H1 (cell line): ENCODE measurements at regions not wholly inside any gene's neighbourhood (a gene's known extent, or its start where the extent isn't known, plus 50 kb on each side); places are given as distances from the start of the nearest gene placed in this dataset.

ENCODE experiments used
- CTCF ChIA-PET: fragments of 300-600 bp; sonication (Branson Sonifier 250); formaldehyde crosslinking; loops from one replicate; lab custom pipeline; 2021; ENCODE audit not compliant: partially characterized antibody; lab: Charles Lee
- POLR2A ChIA-PET: fragments of 300-600 bp; sonication (Branson Sonifier 250); formaldehyde crosslinking; loops from one replicate; lab custom pipeline; 2021; ENCODE audit warnings: inconsistent platforms; ENCODE audit not compliant: partially characterized antibody; lab: Charles Lee
- DNase-seq, 2 experiments: peaks; one replicate each; pipeline versions ENCODE4 v3.0.0 to v3.0.0-alpha.2; 2010 to 2022; ENCODE audit warnings: low spot score in 2 of 2, low read depth in 1 of 2, mixed read lengths in 1 of 2
- FAIRE-seq: peaks from 2 replicates; lab custom pipeline; 2011; peaks lifted over from hg19 to GRCh38; lab: Jason Lieb, UNC
- H2AFZ ChIP-seq: 2 replicates; pipeline ENCODE4 v1.8.1; 2012; ENCODE audit warnings: low read length, inconsistent platforms
- H2AK5ac ChIP-seq: 2 replicates; pipeline ENCODE4 v1.6.1; 2013; ENCODE audit warnings: low read depth, low read length
- H2BK120ac ChIP-seq: replicated peaks from 2 replicates; pipeline ENCODE3; 2013; ENCODE audit warnings: low read depth, low read length, inconsistent platforms
- H2BK12ac ChIP-seq: 2 replicates; pipeline ENCODE4 v1.6.1; 2013; ENCODE audit warnings: low read depth, low read length
- H2BK15ac ChIP-seq: 2 replicates; pipeline ENCODE4 v1.6.1; 2013; ENCODE audit warnings: low read length
- H2BK20ac ChIP-seq: 2 replicates; pipeline ENCODE4 v1.6.1; 2013; ENCODE audit warnings: low read length
- H2BK5ac ChIP-seq: 2 replicates; pipeline ENCODE4 v1.6.1; 2013; ENCODE audit warnings: low read depth, low read length
- H3K14ac ChIP-seq: 2 replicates; pipeline ENCODE4 v1.6.1; 2013; ENCODE audit warnings: inconsistent platforms; ENCODE audit not compliant: insufficient read length
- H3K18ac ChIP-seq: 2 replicates; pipeline ENCODE4 v1.6.1; 2013; ENCODE audit warnings: low read length; ENCODE audit errors: extremely low read depth
- H3K23ac ChIP-seq: 2 replicates; pipeline ENCODE4 v1.6.1; 2013; ENCODE audit warnings: inconsistent platforms; ENCODE audit not compliant: insufficient read length
- H3K23me2 ChIP-seq: 2 replicates; pipeline ENCODE4 v1.6.1; 2013; ENCODE audit warnings: low read depth, low read length
- H3K27ac ChIP-seq: 2 replicates; pipeline ENCODE4 v1.6.1; 2011; ENCODE audit warnings: low read depth, low read length, inconsistent platforms
- H3K27me3 ChIP-seq, 4 experiments: replicated peaks in 1 of 4; 1 replicate in 1 of 4; 2 replicates in 3 of 4; pipeline versions ENCODE4 v1.6.1 to v1.8.1; 2011 to 2013; ENCODE audit warnings: low read length in 3 of 4, mild to moderate bottlenecking in 3 of 4, inconsistent platforms in 2 of 4, mixed read lengths in 2 of 4, moderate library complexity in 1 of 4; ENCODE audit not compliant: control insufficient read depth in 3 of 4, insufficient read depth in 3 of 4; ENCODE audit errors: extremely low read depth in 1 of 4
- H3K36me3 ChIP-seq, 4 experiments: 2 replicates each; pipeline versions ENCODE4 v1.6.1 to v1.8.1; 2011 to 2013; ENCODE audit warnings: mild to moderate bottlenecking in 4 of 4, low read length in 3 of 4, moderate library complexity in 2 of 4, control low read depth in 1 of 4, inconsistent platforms in 1 of 4; ENCODE audit not compliant: insufficient read depth in 4 of 4, control insufficient read depth in 2 of 4
- H3K4ac ChIP-seq: replicated peaks from 2 replicates; pipeline ENCODE3; 2013; ENCODE audit warnings: low read length, low read depth, mixed read lengths, inconsistent platforms; ENCODE audit not compliant: insufficient read length
- H3K4me1 ChIP-seq, 4 experiments: replicated peaks in 1 of 4; 1 replicate in 1 of 4; 2 replicates in 3 of 4; pipeline versions ENCODE4 v1.6.1 to v1.8.1; 2011 to 2013; ENCODE audit warnings: low read length in 3 of 4, inconsistent platforms in 2 of 4, mixed read lengths in 1 of 4; ENCODE audit not compliant: insufficient read depth in 4 of 4, control insufficient read depth in 3 of 4
- H3K4me2 ChIP-seq, 2 experiments: 2 replicates each; pipeline versions ENCODE4 v1.6.1 to v1.8.1; 2011 to 2013; ENCODE audit warnings: low read depth in 2 of 2, low read length in 2 of 2, control low read depth in 1 of 2, inconsistent platforms in 1 of 2, mild to moderate bottlenecking in 1 of 2; ENCODE audit not compliant: insufficient read depth in 1 of 2
- H3K4me3 ChIP-seq, 4 experiments: fragments of 200-600, 300-600 bp in 1 of 4; sonication (generic), shearing (Covaris generic), sonication (Bioruptor Twin) in 1 of 4; 2 replicates each; pipeline versions ENCODE4 v1.5.1 to v1.8.1; 2011 to 2016; ENCODE audit warnings: low read length in 4 of 4, low read depth in 3 of 4, control low read depth in 2 of 4, inconsistent platforms in 2 of 4, mild to moderate bottlenecking in 2 of 4, mixed read lengths in 1 of 4, moderate library complexity in 1 of 4; ENCODE audit not compliant: insufficient read depth in 2 of 4; ENCODE audit errors: extremely low read depth in 1 of 4
- H3K56ac ChIP-seq: replicated peaks from 2 replicates; pipeline ENCODE3; 2013; ENCODE audit warnings: low read depth, mild to moderate bottlenecking, mixed read lengths, low read length, inconsistent platforms; ENCODE audit not compliant: insufficient read length
- H3K79me1 ChIP-seq: 2 replicates; pipeline ENCODE4 v1.6.1; 2013; ENCODE audit warnings: low read depth, low read length, control low read depth
- H3K79me2 ChIP-seq, 2 experiments: 2 replicates each; pipeline versions ENCODE4 v1.6.1 to v1.8.1; 2012 to 2013; ENCODE audit warnings: low read length in 2 of 2, mild to moderate bottlenecking in 2 of 2, inconsistent platforms in 1 of 2; ENCODE audit not compliant: insufficient read depth in 2 of 2, control insufficient read depth in 1 of 2
- H3K9ac ChIP-seq, 4 experiments: replicated peaks in 1 of 4; 1 replicate in 1 of 4; 2 replicates in 3 of 4; pipeline versions ENCODE4 v1.6.1 to v1.8.1; 2011 to 2013; ENCODE audit warnings: low read depth in 3 of 4, low read length in 3 of 4, control low read depth in 2 of 4, mild to moderate bottlenecking in 2 of 4, moderate library complexity in 2 of 4, inconsistent platforms in 1 of 4; ENCODE audit errors: extremely low read depth in 1 of 4
- H3K9me3 ChIP-seq, 2 experiments: 2 replicates each; pipeline versions ENCODE4 v1.6.1 to v1.8.1; 2012 to 2013; ENCODE audit warnings: mild to moderate bottlenecking in 2 of 2, moderate library complexity in 2 of 2, control low read depth in 1 of 2, inconsistent platforms in 1 of 2, low read depth in 1 of 2, low read length in 1 of 2, mixed read lengths in 1 of 2; ENCODE audit not compliant: insufficient read depth in 2 of 2
- H4K20me1 ChIP-seq, 2 experiments: replicated peaks in 1 of 2; 2 replicates each; pipeline versions ENCODE3 to v1.8.1; 2011 to 2013; ENCODE audit warnings: inconsistent platforms in 2 of 2, low read length in 2 of 2, mild to moderate bottlenecking in 1 of 2; ENCODE audit not compliant: insufficient read depth in 2 of 2, control insufficient read depth in 1 of 2
- H4K5ac ChIP-seq: 2 replicates; pipeline ENCODE4 v1.6.1; 2013; ENCODE audit warnings: low read length, low read depth, mixed read lengths, inconsistent platforms; ENCODE audit not compliant: insufficient read length
- H4K8ac ChIP-seq: 2 replicates; pipeline ENCODE4 v1.8.0; 2013; ENCODE audit warnings: mild to moderate bottlenecking, moderate library complexity, low read length, inconsistent platforms; ENCODE audit not compliant: insufficient read depth; ENCODE audit errors: extremely low read depth
- H4K91ac ChIP-seq: replicated peaks from 2 replicates; pipeline ENCODE3; 2013; ENCODE audit warnings: low read length, mixed read lengths, inconsistent platforms; ENCODE audit not compliant: insufficient read length
- FOSL1 ChIP-seq: IDR thresholded peaks from 2 replicates; pipeline ENCODE4 v1.6.1; 2011; ENCODE audit warnings: mild to moderate bottlenecking, low read depth, low read length, moderate library complexity; ENCODE audit not compliant: insufficient read depth
- JUND ChIP-seq: IDR thresholded peaks from 2 replicates; pipeline ENCODE4 v1.6.1; 2011; ENCODE audit warnings: mild to moderate bottlenecking, improper control_type of control experiment, low read length
- WGBS, 2 experiments: shearing (Covaris generic) in 1 of 2; methylation state at CpG; one replicate each; pipeline versions ENCODE4 v1.1.6 to v1.1.7; 2013 to 2015; ENCODE audit warnings: low lambda C conversion rate in 2 of 2, mixed read lengths in 2 of 2, inconsistent platforms in 1 of 2, low coverage in 1 of 2, missing lambda C conversion rate in 1 of 2; ENCODE audit not compliant: insufficient replicate concordance in 2 of 2, insufficient coverage in 1 of 2, insufficient read length in 1 of 2; ENCODE audit errors: extremely low coverage in 1 of 2, missing lambda C conversion rate in 1 of 2; 5-methylcytosine and 5-hydroxymethylcytosine counted together

DNA sequence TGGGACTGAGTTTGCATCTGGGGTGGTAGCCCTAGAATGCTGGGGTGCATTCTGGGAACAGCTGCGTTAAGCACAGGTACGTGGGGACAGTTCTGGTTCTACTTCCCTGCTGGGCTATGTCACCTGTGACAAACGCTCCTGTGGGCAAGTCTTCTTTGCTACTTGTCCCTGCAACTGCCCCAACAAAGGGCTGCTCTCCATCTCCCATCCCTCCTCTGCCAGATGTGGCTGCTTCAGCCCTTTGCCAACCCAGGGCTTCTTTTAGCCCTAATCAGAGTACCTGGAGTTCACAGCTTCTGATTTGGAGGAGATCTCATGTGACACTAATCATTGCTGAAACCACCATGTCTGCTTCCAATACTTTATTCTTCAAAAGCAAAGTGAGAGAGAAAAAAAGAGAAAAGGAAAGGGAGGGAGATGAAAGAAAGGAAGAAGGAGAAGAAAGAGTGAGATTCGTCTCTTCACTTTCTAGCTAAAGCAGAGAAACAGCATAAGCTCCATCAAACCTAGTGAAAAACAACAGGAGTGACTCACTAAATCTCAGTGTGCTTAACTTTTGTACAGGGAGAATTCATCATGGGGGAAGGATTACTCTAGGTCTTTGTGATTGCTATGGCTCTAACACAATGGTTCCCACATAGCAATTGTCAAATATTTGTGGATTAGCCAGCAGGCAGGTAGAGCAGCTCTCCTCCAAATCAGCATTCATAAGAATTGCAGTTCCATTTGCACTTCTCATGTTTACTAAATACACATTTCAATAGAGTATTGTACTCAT, 174.8 kb downstream of the LRIG3 start:
- peak overlapping the region; percentile 60; the same call in 1 of the 2 replicates for H3K27ac ChIP-seq
- H3K14ac ChIP-seq: no peak overlapping the region
- TF ChIP-seq JUND (peak; percentile 51; the same call in 1 of the 2 replicates), FOSL1 (no peak)
- WGBS, 2 experiments: 61% methylated on average over 4 of the region's 4 CpGs; no CpG with 5 or more reads in 1 of the 2 experiments
- H3K18ac ChIP-seq: no peak overlapping the region; the same call in 1 of the 2 replicates
- no peaks in the 10 kb centered on the region for H3K79me1 ChIP-seq
- H3K36me3 ChIP-seq: no peaks in the 10 kb centered on the region
- no peak for DNase-seq
- no peaks in the 10 kb centered on the region for H3K23me2 ChIP-seq
- H4K8ac ChIP-seq: no peak overlapping the region
- peak overlapping the region; percentile 51; the same call in 1 of the 2 replicates for H2BK15ac ChIP-seq
- peak overlapping the region; percentile 51 for H2BK20ac ChIP-seq
- no peak overlapping the region for H3K4ac ChIP-seq
- H3K79me2 ChIP-seq: no peaks in the 10 kb centered on the region
- H3K4me3 ChIP-seq: no peak overlapping the region
- H2BK12ac ChIP-seq: peak overlapping the region; percentile 41; the same call in 1 of the 2 replicates
- H3K4me1 ChIP-seq: peaks cover 0 to 10% (median 3%) of the 10 kb centered on the region in 4 experiments; a peak in 3 of 7 replicates
- H3K27me3 ChIP-seq: no peaks in the 10 kb centered on the region
- no peak overlapping the region for H3K23ac ChIP-seq
- peak overlapping the region; percentile 28 for H4K5ac ChIP-seq
- no peak overlapping the region for H3K56ac ChIP-seq
- peak overlapping the region; percentile 40 to 44; a peak in 2 of 4 replicates for H3K4me2 ChIP-seq
- H2BK5ac ChIP-seq: no peak overlapping the region
- peak overlapping the region; percentile 54; the same call in 1 of the 2 replicates for H2AFZ ChIP-seq
- no peak overlapping the region for H4K91ac ChIP-seq
- no peak for FAIRE-seq
- no peak overlapping the region for H2AK5ac ChIP-seq
- H2BK120ac ChIP-seq: no peak overlapping the region
- no peak overlapping the region for H3K9ac ChIP-seq
- peaks cover 0 to 6% of the 10 kb centered on the region in 2 experiments; a peak in 1 of 4 replicates for H3K9me3 ChIP-seq
- ChIA-PET POLR2A (no interaction called here), CTCF (interaction anchor here (0.5 to 1.2 kb wide), 2 partner anchors 28 to 205 kb away, joined by 3 read pairs; no protein-coding TSS in a partner anchor)
- no peaks in the 10 kb centered on the region for H4K20me1 ChIP-seq
